Right atrium auricular region (tissue), 2 donors: ENCODE measurements at regions not wholly inside any gene's neighbourhood (a gene's known extent, or its start where the extent isn't known, plus 50 kb on each side); places are given as distances from the start of the nearest gene placed in this dataset.

Source experiments
- DNase-seq: peaks from one replicate; pipeline ENCODE4 v3.0.0-alpha.2; 2019; ENCODE audit warnings: low spot score
- H3K27ac ChIP-seq, 2 donors: fragments of 200-600 bp; sonication (generic); 1 replicate in 1 of 2; 2 replicates in 1 of 2; pipeline ENCODE4 v1.5.1; 2016 to 2019
- H3K27me3 ChIP-seq, 2 donors: fragments of 200-600 bp; sonication (generic); one replicate each; pipeline versions ENCODE4 v1.5.1 to v1.6.0; 2017 to 2019
- H3K36me3 ChIP-seq: fragments of 200-600 bp; sonication (generic); one replicate; pipeline ENCODE4 v1.5.1; 2016
- H3K4me1 ChIP-seq, 2 donors: fragments of 200-600 bp; sonication (generic); one replicate each; pipeline versions ENCODE4 v1.5.1 to v1.6.0; 2017 to 2019
- H3K4me3 ChIP-seq, 2 donors: fragments of 200-600 bp; sonication (generic); 1 replicate in 1 of 2; 2 replicates in 1 of 2; pipeline ENCODE4 v1.5.1; 2017 to 2019; ENCODE audit warnings: mild to moderate bottlenecking in 1 of 2, moderate library complexity in 1 of 2
- H3K9me3 ChIP-seq, 2 donors: fragments of 200-600 bp; sonication (generic); one replicate each; pipeline ENCODE4 v1.5.1; 2019
- CTCF ChIP-seq, 2 donors: fragments of 200-600 bp; sonication (generic); IDR thresholded peaks; one replicate each; pipeline ENCODE4 v1.5.1; 2019; ENCODE audit warnings: antibody characterized with exemption in 2 of 2

- Histone ChIP-seq H3K9me3 (no peaks in the 10 kb centered on the region), H3K4me1 (no peaks in the 10 kb centered on the region), H3K4me3 (no peak overlapping the region), H3K27me3 (no peaks in the 10 kb centered on the region), H3K36me3 (no peaks in the 10 kb centered on the region), H3K27ac (no peak overlapping the region)
- no peak for TF ChIP-seq CTCF (IDR thresholded peaks at IDR 0.05)
- DNase-seq: no peak
Measured at GRCh38 chr1:30140566-30140965, 582.8 kb downstream of the MATN1 start.

DNA sequence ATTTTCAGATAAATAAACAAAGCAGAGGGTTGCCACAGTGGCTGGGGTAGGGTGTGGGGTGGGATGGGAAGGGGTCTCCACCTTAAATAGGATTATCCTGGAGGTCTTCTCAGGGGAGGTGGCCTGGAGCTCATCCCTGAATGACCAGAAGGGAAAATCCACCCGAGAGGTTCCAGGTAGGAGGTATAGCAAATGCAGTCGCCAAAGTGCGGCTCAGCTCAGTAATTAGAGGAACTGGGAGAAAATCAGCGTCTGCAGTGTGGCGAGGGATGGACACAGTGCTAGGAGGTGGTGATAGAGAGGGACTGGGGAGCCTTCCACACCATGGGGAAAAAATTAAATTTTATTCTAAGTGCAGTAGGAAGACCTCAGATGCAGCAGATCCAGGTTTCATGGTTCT, 584.5 kb downstream of the MATN1 start:
- no peak overlapping the region for H3K4me3 ChIP-seq
- no peaks in the 10 kb centered on the region for H3K27me3 ChIP-seq
- no peaks in the 10 kb centered on the region for H3K4me1 ChIP-seq
- DNase-seq: no peak
- no peaks in the 10 kb centered on the region for H3K9me3 ChIP-seq
- TF ChIP-seq CTCF (IDR thresholded peaks at IDR 0.05): no peak
- H3K36me3 ChIP-seq: no peaks in the 10 kb centered on the region
- H3K27ac ChIP-seq: no peak overlapping the region

DNA sequence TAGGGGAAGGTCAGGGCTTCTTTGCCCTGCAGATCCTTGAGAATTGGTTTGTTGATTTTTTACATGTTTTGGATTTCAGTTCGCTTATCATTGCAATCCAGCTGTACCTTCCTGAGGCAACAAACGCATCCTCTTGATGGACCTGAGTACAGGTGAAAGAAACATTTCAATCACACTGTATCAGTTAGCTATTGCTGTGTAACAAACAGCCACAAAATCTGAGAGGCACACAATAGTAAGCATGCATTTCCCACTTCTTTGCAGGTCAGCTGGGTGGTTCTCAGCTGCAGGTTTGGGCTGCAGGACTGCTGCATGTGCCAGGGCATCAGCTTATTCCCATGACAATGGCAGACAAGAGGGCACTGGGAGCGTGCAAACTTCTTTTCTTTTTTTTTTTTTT, 586.4 kb downstream of the MATN1 start:
- H3K4me3 ChIP-seq: no peak overlapping the region
- H3K36me3 ChIP-seq: no peaks in the 10 kb centered on the region
- TF ChIP-seq CTCF (IDR thresholded peaks at IDR 0.05): no peak
- no peaks in the 10 kb centered on the region for H3K4me1 ChIP-seq
- no peaks in the 10 kb centered on the region for H3K27me3 ChIP-seq
- H3K9me3 ChIP-seq: no peaks in the 10 kb centered on the region
- no peak overlapping the region for H3K27ac ChIP-seq
- DNase-seq: no peak

GRCh38 chr1:30135698-30136097, 587.7 kb downstream of the MATN1 start:
- Histone ChIP-seq H3K4me1 (no peaks in the 10 kb centered on the region), H3K27me3 (no peaks in the 10 kb centered on the region), H3K27ac (no peak overlapping the region), H3K36me3 (no peaks in the 10 kb centered on the region), H3K4me3 (no peak overlapping the region), H3K9me3 (no peaks in the 10 kb centered on the region)
- DNase-seq: no peak
- no peak for TF ChIP-seq CTCF (IDR thresholded peaks at IDR 0.05)

GRCh38 chr1:30134466-30135217, 588.7 kb downstream of the MATN1 start:
- TF ChIP-seq CTCF (IDR thresholded peaks at IDR 0.05): no peak
- DNase-seq: no peak

More at GRCh38 chr1:30134466-30135217, 588.7 kb downstream of the MATN1 start:
- H3K4me3 ChIP-seq: no peak overlapping the region
- H3K27ac ChIP-seq: no peak overlapping the region
- H3K36me3 ChIP-seq: no peaks in the 10 kb centered on the region
- H3K4me1 ChIP-seq: peaks cover 0 to 4% of the 10 kb centered on the region in 2 donors
- no peaks in the 10 kb centered on the region for H3K9me3 ChIP-seq
- no peaks in the 10 kb centered on the region for H3K27me3 ChIP-seq
